NCI-H2029 treated with DMSO at 0.1 percent for 48 hours (cell line): ENCODE measurements at regions not wholly inside any gene's neighbourhood (a gene's known extent, or its start where the extent isn't known, plus 50 kb on each side); places are given as distances from the start of the nearest gene placed in this dataset.
A peak's percentile ranks its signal among the peaks of the same experiment; 100 is the strongest.

Source experiments
- DNase-seq: peaks from one replicate; lab custom pipeline; 2025; lab: John Stamatoyannopoulos, UW

DNA sequence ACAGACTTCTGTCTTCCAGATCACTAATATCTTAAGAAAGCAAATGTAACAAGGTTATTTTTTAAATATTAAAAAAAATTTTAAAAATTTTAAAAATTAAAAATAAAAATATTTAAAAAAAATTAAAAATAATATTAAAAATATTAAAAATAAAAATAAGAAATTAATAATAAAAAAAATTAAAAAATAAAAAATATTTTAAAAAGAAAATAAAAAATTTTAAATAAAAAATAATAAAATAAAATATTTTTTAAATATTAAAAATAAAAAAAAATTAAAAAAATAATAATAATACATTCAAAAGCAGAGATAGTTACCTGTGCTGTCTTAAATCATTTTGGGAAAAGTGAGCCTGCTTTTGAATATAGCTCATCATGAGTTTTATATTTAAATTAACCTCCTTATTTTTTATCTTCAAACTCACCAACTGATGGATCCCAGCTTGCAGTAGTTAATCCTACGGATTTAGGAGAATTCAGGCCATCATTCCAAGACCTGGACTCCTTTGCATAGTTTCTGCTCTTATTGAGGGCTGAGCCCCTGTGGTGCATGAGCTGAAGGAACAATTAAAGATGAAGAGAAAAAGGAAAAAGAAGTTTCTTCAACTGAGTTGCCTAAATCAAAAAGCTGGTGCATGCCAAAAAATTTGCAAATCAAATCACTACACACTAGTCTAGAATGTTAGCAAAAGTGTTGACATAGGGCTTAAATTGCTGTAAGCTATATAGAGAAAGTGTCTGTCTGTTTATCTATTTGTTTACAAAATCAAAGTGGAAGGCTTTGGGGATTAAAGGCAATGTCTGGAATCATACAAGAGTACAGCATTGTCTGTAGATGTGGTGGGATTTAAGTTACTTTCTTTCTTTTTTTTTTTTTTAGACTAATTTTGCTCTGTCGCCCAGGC lies 50.5 kb upstream of the ZNF438 start:
- no peak for DNase-seq

DNA sequence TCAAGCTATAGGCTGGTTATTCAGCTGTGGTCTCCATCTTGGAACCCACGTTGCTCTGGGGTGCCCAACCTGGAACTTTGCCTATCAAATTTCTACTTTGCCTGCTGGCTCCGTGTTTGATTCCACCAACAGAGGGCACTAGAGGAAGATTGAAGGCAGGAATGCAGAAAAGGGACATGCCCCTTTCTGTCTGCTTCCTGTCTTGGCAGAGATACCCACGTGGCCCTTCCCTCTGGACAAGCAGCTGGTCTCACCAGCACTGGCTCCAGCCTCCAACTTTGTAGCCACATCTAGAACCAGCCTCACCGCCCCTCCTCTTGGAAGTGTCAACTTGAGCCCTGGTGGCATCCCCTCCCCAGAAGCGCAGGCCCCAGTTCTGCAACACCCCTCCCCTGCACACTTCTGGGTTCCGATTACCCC lies 52.1 kb upstream of the ZNF438 start:
- peak; percentile 13 for DNase-seq

DNA sequence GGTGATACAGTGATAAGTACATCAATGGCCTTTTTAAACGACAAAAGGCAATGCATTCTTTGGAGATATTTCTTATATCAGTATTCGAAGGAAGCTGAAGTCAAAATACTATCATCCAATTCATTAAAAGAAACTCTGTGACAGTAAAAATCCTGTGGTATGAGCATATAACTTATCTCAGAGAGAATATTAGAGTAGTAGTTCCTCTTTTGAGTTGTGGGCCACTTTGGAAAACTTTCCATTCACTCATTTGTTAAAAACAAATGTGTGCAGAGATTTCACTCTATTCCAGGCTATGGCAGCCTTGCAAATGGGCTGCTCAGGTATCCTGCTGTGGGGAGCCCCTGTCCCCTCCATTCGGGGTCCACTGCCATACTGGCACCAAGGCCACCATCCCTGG lies 55.3 kb upstream of the ZNF438 start:
- DNase-seq, result no peak

DNA sequence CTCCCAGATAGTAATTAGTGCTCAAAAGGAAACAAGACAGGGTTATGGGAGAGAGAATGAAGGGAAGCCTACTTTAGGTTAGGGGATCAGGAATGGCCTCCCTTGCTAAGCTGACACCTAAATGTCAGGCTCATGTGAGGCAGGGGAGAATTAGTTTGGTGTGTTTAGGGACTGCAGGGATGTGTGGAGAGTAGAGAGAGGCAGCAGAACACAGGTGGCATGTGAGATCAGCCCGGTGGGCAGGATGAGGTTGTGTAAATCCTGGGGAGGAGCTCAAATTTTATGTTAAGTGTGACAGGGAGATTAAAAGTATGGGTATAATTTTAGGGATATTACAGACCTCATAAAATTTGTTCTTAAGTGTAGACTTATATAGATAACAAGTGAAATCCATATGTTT lies 56.2 kb upstream of the ZNF438 start:
- no peak for DNase-seq

DNA sequence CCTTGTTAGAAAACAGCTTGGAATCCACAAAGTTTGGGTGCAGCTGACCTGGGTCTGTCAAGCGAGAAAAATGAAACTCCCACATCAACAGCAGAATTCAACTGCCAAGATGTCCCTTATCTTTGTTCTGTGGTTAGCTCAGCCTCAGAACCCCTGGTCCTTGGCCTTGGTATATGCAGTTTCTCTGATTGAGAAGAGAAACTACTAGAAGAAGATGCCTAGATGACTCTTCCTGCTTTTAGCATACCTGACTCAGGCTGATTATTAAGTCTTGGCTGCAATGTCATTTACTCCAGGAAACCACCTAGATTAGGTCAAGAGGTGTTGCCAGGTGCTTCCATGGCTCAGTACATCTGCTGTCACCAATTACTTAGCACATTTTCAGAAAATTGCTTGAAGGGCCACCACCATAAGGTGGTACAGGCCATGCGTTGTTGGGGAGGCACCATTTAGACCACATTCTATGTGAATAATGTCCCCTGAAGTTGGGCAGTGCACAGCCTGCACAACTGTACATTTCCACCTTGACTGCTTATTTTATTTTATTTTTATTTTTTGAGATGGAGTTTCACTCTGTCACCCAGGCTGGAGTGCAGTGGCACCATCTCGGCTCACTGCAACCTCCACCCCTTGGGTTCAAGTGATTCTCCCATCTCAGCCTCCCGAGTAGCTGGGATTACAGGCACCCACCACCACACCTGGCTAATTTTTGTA lies 59.4 kb upstream of the ZNF438 start:
- DNase-seq, result no peak

DNA sequence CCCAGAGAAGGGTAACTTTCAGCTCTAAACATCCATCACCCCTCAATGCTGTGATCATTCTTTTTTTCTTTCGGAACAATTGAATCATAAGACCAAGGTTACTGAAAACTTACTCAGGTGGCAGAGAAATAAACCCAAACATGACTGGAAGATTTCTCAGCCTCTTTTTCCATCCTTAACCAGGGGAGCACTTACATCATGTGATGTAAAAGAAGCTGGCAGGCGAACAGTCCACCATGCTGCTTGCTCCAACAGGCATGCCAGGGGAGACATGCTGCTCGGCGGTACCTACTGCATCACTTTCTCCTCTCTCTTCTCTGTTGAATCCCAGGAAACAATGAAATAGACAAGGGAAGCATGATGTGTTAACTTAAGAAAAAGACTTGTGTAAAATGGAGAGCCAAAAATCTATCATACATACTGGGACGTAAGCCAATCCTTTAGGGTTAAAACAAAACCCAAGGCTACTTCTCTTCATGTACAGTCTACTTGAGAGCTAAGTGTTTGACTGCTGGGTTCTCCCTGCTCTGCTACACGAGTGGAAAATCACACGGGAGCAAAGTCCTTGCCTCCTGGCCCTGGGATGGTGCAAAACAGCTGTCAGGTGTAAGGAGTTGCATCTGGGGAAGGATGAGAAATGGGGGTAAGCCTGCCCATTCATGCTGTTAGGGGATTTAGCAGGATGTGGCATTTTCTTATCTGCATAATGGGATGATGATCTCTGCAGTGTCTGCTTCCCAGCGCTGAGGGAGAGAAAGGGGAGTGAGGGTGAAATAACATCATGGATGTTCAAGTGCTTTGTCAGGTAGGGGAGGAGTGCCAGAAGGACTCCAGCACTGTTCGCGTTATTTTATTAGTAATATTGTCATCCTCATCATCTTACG lies 64.3 kb upstream of the ZNF438 start:
- DNase-seq, result no peak

DNA sequence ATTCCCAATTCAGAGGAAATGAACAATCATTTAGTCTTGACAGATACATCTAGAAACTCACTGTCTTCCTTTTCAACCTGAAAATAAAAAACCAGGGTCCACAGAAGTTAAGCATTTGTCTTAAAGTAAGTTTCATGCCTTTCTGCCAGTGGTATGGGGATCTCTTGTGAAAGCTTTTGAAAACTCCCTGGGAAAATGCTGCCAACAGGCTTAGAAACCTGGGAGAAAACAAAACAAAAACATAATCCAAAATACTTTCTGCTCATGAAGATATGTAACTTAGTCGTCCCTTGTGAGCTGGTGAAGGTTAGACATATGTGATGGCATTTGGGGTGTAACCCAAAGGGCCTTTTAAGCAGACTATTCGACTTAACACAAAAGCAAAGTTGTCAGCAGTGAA lies 66.4 kb upstream of the ZNF438 start:
- DNase-seq, result no peak

DNA sequence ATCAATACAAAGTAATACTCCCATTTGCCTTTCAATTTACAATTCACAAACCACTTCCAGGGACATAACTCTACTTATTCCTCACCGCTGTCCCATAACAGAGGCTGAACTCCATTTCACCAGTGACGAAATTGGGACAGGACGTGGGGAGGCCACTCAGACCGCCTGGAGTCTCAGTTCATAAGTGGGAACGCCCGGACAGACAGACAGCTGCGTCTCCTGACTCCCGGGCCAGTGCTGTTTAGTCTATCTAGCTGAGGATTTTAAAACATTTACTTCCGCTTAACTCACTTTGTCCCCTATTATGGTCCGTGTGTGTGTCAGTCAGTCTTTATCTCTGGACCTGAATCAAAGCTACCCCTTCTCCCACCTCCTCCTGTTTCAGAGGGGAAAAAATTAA lies 67.4 kb upstream of the ZNF438 start:
- no peak for DNase-seq

DNA sequence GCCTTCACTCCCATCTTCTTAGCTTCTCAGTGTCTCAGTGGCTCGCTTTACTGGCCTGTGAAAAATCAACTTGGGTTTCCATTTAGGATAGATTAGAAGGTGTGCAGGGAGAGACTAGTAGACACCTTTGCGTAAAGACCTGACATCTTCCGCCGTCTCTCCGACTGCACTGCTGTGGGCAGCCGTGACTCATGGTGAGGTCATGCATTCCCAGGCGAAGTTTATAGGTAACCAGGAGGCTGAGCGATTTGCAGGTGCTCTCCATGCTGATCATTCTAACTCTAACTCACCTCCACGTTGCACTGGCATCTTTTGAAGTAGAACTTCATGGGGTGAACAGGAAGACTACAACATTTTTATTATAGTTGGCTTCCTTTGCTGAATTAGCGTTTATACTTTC lies 68.0 kb upstream of the ZNF438 start:
- no peak for DNase-seq

DNA sequence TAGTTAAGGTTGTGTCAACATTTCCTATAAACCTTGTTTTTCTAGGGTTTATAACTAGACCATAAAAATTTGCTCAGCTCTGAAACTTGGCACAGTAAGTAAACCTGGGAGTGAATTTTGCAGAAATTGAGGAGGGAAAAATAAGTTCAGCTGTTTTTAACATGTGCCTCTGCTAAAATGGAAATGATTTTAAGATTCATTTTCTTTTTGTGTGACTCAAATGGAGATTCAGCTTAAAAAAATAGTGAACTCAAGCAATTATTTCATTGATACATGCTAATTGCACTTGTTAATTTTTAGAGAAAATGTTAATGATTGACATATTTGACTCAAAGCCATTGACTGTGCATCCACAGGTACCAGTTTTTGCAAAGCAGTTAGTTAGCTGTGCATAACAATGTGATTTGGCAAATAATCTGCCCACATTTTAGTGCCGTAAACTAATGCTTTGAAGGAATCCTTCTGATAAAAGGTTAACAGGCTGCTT lies 68.5 kb upstream of the ZNF438 start:
- no peak for DNase-seq

DNA sequence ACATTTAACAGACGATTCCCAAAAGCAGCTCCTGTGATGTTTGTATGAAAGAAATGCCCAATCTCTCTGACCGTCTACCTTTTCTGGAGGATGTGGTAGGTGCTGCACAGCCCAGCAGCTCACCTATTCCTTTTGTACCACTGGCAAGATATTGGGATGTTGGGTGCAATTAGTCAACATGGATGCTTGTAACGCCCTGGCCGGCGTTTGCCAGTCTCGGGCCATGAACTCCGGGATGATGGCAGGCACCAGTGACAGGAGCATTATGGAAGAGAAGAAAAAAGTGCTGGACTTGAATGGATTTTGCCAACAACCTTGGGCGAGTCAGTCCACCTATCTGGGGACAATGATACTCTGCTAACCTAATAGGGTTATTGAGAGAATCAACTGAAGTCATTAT lies 69.0 kb upstream of the ZNF438 start:
- no peak for DNase-seq

DNA sequence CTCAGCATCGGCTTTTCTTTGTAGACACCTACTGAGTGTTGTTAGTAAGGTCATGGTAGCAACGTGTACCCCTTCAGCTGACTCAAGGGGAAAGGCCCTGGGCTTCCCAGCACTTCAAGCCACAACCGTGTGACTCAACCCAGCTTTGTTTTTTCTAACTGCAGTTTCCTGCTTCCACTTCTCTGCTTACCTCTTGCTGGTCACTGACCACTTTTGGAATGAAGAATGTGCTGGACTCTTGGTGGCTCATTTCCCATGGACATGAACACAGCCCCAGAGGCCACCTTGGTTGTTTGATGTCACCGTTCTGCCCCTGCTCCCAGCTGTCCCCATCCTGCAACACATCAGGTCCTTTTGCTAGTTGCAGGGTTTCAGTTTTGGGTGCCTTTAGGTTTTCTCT lies 69.5 kb upstream of the ZNF438 start:
- DNase-seq, result no peak

DNA sequence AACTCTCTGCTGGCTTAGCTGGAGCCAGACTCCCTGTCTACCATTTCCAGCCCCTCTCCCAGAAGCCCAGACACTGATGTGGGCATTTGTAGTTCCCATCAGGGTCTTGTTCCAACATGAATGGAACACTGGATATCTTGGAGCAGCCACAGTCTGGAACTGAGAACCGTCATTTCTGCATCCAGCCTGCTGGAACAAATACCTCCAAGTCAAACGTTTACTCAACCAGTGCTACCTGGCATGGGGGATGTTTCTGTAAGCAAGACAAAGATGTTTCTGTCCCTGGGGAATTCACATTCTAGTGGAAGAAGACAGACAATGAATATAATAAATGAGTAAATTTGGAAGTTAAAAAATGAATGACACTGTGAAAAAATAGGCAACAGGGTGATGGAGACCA lies 70.8 kb upstream of the ZNF438 start:
- no peak for DNase-seq

DNA sequence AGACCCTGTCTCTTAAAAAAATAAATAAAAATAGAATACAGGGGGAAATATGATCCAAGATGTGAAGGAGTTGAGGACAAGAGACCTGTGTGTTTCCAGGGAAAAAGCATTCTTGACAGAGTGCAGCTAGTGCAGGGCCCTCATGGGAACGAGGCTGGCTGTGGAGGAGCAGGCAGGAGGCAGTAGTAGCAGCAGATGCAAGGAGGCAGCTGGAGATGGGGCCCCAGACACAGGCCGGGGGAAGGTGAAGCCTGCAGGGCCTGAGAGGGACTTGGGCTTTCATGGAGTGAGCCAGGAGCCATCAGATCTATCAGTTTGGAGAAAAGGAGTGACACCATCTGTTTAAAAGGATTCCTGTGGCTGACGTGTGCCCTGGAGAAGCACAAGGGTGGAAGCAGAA lies 71.4 kb upstream of the ZNF438 start:
- DNase-seq, result no peak

DNA sequence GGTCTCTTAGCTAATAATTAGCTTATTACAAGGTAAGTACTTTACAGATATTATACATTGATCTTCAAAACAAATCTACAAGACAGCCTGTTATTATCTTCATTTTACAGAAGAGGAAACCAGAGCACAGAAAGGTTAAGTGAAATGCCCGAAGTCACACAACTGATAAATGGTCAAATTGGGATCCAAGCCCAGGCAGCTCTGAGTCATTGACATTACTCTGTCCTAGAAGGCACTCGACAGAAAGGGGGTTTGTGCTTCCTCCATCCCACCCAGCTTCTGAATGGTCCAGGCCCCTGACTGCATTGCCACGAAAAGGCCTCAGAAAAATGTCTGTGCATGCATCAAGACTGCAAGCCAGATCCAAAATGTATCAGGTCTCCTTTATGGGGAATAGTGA lies 81.3 kb upstream of the ZNF438 start:
- no peak for DNase-seq

DNA sequence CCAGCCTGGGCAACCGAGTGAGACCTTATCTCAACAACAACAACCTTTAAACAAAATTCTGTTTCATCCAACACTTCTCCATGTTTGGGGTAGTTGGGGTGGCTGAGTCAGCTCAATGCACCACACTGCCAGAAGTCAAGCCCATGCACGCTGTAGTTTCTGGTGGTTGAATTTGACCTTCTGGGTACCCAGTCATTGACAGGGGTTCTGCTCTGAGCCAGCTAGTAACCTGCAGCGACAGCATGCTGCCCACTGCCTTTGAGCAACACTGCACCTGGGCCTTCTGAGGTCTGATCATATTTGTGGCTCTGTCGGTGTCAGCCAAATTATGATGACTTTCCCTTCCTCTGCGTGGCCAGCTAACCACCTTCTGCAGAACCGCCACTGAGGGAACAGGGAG lies 84.6 kb upstream of the ZNF438 start:
- no peak for DNase-seq

DNA sequence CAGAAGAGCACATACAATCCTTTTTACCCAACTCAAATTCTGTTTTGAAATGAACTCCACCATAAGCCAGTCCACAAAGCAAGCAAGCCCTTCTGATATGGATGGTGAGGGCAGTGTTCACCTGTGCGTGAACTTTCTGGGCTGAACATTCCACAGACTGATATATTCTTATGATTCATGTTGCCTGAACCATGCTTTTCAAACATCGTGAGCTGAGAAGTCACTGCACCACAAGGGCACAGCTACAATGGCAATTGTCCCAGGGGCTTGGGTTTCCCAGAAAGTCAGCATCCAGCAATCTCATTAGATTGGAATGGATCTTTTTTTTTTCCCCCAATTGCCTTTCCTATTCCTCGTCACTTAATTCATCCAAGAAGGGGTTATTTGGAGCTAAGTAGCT lies 86.9 kb upstream of the ZNF438 start:
- no peak for DNase-seq

DNA sequence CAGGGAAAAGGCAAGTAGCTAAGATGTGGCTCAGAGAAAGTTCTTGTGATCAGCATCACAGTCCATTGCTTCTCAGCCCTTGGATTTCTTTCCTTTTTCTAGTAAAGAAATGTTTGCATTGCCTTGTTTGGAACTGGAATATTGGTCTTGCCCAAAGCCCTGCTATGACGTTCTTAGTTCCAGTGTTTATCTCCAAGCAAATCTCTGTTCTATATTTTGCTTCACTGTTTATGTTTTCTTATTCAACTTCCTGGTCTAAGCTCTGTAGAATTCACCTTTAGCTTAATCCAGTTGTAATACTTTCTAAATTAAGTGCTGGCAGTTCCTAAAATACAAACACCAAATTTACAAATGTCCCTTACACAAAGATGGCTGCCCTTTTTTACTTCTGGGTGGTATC lies 88.7 kb upstream of the ZNF438 start:
- no peak for DNase-seq

DNA sequence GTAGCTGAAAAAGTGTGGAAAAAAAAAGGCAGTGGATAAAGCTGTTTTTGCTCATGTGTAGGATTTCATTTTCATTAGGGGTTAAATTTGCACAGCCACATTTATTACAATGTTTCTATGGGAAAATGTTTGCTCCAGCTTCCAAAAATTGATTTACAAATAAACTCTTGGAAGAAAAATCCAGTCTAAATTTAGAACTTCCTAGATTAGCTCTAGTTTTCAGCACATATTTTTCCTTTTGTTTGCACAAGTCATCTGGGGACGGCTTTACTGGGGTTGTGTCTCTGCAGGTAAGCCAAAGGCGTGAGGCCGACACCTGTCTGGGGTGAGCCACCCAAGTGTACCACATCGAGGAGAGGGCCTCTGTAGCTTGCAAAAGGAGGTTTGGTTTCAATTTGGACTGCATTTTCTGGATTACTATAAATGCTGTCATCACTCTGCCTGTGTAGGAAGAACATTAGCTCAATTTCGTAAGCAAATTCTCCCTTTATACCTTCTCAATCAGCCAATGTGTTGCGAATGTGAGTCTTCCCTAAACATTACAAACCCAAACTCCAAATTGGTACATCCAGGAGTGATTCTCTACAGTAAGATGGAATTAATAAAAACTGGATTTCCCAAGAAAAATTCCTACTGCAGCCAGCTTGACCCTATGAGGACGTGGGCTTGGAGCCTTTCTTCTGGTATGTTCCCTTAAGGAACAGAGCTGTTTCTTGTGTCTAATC lies 89.5 kb upstream of the ZNF438 start:
- DNase-seq, result no peak

DNA sequence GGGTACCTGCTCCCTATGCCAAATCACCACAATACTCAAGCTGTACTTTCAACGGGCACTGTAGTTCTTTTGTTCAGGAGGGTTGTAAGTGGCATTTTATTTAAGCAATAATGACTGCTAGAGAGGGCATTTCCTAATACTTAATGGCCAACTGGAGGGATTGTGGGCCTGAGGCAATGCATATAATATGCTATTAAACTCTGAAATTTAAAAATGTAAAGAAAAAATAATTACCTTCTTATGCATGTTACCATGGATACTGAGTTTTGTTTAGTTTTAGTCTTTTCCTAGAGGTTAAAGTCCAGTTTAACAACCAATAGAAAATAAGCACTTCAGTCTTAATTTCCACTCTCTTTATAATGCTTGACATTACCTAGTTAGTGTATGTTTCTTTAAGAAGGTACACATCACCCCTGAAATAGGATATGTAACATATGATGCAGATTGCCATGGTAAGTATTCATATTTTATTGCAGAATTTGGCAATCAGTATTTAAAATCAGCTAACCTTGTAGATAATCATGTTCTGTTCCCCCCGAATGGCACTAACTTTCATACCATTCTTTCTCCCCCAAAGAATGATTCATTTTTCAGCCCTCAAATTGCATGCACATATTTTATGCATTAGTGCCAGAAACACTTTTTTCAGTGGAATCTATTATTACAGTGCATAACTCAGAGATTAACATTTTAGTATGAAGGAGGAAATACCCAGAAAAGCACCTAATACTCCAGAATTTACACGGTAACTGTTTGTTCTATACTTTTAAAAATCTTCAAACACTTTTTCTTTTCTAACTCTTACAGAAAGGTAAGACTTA lies 90.3 kb upstream of the ZNF438 start:
- DNase-seq, result no peak

DNA sequence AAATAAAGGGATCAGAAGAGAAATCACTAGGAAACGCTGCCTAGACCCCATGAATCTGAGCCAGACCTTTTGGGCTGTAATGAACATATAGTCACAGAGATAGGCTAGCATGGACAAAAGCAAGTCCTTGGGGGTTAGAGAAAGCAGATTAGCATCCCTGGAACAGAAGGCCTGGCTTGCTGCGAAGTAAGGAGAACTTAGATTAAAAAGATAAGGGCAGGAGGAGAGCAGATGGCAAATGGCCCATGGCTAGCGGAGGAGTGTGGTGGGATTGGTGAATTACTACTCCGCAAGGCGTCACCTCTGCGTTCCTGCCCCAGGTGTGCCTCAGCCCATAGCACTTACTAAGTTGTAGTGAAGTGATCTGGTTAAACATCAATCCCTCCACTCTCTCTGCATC lies 92.3 kb upstream of the ZNF438 start:
- no peak for DNase-seq
